ENCODE measurements at regions not wholly inside any gene's neighbourhood (a gene's known extent, or its start where the extent isn't known, plus 50 kb on each side); places are given as distances from the start of the nearest gene placed in this dataset.
A peak's percentile ranks its signal among the peaks of the same experiment; 100 is the strongest.

- no peaks in the 10 kb centered on the region for H3K36me3 ChIP-seq (ENCODE audit: control insufficient read depth in 1 of 2, insufficient read depth in 2 of 2, low read length in 2 of 2)
- DNase-seq (ENCODE audit: low read depth, low spot score) (peak; percentile 68), ATAC-seq (peak; percentile 84; the same call in 1 of the 2 replicates)
- no peak overlapping the region for H2AFZ ChIP-seq (ENCODE audit: low read depth, low read length, poor library complexity, severe bottlenecking)
- H3K27me3 ChIP-seq (ENCODE audit: insufficient read depth, low read length): no peaks in the 10 kb centered on the region
- no peaks in the 10 kb centered on the region for H3K79me2 ChIP-seq (ENCODE audit: insufficient read depth, low read length)
- H3K9me3 ChIP-seq (ENCODE audit: control insufficient read depth in 1 of 2, insufficient read depth in 1 of 2, low read depth in 1 of 2, low read length in 2 of 2): no peaks in the 10 kb centered on the region; a peak in 1 of 4 replicates
- ChIA-PET CTCF (no interaction called here), RAD21 (ENCODE audit: low non-redundant PET in 1 of 2, low total read pairs in 2 of 2, uncharacterized antibody in 2 of 2, unreplicated experiment in 2 of 2) (no interaction called here), POLR2A (no interaction called here)
- BruUV-seq (replicated peaks): no TSS peak
- H3K9me2 ChIP-seq (ENCODE audit: insufficient read depth): no peaks in the 10 kb centered on the region
- TF ChIP-seq EGR1 (IDR thresholded peaks at IDR 0.05; ENCODE audit: low read depth) (peak; percentile 48; the same call in 1 of the 2 replicates), SP1 (IDR thresholded peaks at IDR 0.05; ENCODE audit: low read depth) (peak; percentile 69), JUND (IDR thresholded peaks at IDR 0.05) (peak; percentile 79), ELF1 (IDR thresholded peaks at IDR 0.05; ENCODE audit: borderline replicate concordance, low read depth) (no peak), RAD21 (IDR thresholded peaks at IDR 0.05; ENCODE audit: low read depth) (no peak), SRF (IDR thresholded peaks at IDR 0.05; ENCODE audit: low read depth) (peak; percentile 51), ZNF274 (IDR thresholded peaks at IDR 0.05; ENCODE audit: low read depth, low read length) (no peak), POLR2A (IDR thresholded peaks at IDR 0.05; ENCODE audit: borderline replicate concordance, extremely low read depth, insufficient read depth, insufficient read length) (no peak), ZBTB33 (IDR thresholded peaks at IDR 0.05; ENCODE audit: extremely low read depth, insufficient replicate concordance, low read length) (no peak), SIN3A (IDR thresholded peaks at IDR 0.05; ENCODE audit: low read depth) (peak; percentile 46; the same call in 1 of the 2 replicates), CEBPB (IDR thresholded peaks at IDR 0.05; ENCODE audit: low read depth) (peak; percentile 51), MAX (IDR thresholded peaks at IDR 0.05) (0 out of 2 replicates have a peak, but pooled peaks have one; percentile 31), YY1 (IDR thresholded peaks at IDR 0.05; ENCODE audit: extremely low read depth, insufficient replicate concordance, low read depth, low read length) (no peak), TCF7L2 (IDR thresholded peaks at IDR 0.05; ENCODE audit: borderline replicate concordance, extremely low read depth, insufficient read depth, insufficient read length) (peak; percentile 35), CBX3 (IDR thresholded peaks at IDR 0.05; ENCODE audit: low read depth) (peak; percentile 65; the same call in 1 of the 2 replicates), EZH2phosphoT487 (IDR thresholded peaks at IDR 0.05; ENCODE audit: borderline replicate concordance) (no peak), ZFX (IDR thresholded peaks at IDR 0.05) (no peak), CTCF (IDR thresholded peaks at IDR 0.05 in 2 of 3, conservative IDR thresholded peaks at IDR 0.05 in 1 of 3; ENCODE audit: borderline replicate concordance in 1 of 3, insufficient read depth in 1 of 3, low read depth in 2 of 3, low read length in 2 of 3) (no peak), FOSL1 (IDR thresholded peaks at IDR 0.05; ENCODE audit: low read depth) (peak; percentile 88), EZH2 (IDR thresholded peaks at IDR 0.05) (no peak)
- TF ChIP-seq, protein P1, sequence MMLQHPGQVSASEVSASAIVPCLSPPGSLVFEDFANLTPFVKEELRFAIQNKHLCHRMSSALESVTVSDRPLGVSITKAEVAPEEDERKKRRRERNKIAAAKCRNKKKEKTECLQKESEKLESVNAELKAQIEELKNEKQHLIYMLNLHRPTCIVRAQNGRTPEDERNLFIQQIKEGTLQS (IDR thresholded peaks at IDR 0.05): no peak
- H3K9ac ChIP-seq (ENCODE audit: low read length): no peak overlapping the region
- peaks cover 0 to 17% of the 10 kb centered on the region in 2 experiments; a peak in 3 of 4 replicates for H3K4me1 ChIP-seq (ENCODE audit: control insufficient read depth in 1 of 2, insufficient read depth in 2 of 2, low read length in 2 of 2)
- H3K4me2 ChIP-seq (ENCODE audit: low read length): peak overlapping the region; percentile 47
- H3K27ac ChIP-seq (ENCODE audit: low read depth, low read length): no peak overlapping the region
- intact Hi-C loops (cut with micrococcal nuclease): no loop called here
- no peak overlapping the region for H3K4me3 ChIP-seq (replicated peaks in 1 of 2; ENCODE audit: low read depth in 1 of 2, low read length in 2 of 2)
- no peaks in the 10 kb centered on the region for H4K20me1 ChIP-seq (ENCODE audit: insufficient read depth)
Observed at GRCh38 chr13:80040196-80040980, 300.5 kb downstream of the SPRY2 start.
